HG02763 (cell line): ENCODE measurements at regions not wholly inside any gene's neighbourhood (a gene's known extent, or its start where the extent isn't known, plus 50 kb on each side); places are given as distances from the start of the nearest gene placed in this dataset.
"Not testable (repeated sequence)": the region's sequence is repeated elsewhere in the genome, so short reads cannot be mapped to it uniquely, and the experiment has no call there.

Experiments
- ATAC-seq: cut with Tn5 transposase; IDR thresholded peaks from one replicate; pipeline ENCODE4 v1.9.1; 2021; ENCODE audit warnings: mild to moderate bottlenecking, moderate library complexity; ENCODE audit not compliant: unreplicated experiment

DNA sequence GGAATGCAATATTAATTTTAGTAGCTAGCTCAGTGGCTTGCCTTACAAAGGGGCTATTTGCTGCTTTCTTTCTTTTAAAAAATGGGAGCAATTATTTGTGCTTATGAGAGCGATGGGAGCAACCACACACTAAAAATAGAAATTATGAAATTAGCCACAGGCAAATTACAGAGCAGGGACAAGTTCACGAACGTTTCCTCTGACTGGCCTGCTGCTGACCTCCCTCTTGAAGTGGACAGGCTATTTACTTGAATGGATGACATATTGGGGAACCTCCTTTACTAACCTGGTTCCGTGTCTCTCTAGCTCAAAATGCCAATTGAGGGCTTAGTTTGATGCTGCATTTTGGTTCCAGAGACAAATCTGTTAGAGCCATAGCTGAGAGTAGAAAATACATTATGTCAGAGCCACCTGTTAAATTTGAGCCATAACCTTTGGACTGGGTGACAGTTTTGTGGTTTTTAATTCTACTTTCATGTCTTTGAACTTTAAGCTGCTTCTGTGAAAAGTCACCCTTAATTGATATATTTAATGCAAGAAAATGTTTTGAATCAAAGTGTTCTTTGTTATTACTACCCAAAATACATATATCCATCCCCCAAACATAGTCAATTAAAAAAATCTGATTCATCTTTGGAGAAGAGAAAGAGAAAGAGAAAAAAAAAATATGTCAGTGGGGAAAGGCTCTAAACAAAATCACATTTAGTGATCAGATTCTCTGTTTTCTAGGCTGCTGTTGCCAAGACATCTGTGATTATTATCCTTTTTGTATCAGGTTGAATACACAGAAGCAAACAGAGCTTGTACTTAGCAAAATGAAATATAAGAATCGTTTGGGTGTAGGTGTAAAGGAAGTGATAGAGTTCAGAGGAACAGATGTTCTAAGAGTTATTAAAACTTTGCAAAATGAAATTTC is 351.9 kb downstream of the ADGRL2 start:
- peak; percentile 75 for ATAC-seq

DNA sequence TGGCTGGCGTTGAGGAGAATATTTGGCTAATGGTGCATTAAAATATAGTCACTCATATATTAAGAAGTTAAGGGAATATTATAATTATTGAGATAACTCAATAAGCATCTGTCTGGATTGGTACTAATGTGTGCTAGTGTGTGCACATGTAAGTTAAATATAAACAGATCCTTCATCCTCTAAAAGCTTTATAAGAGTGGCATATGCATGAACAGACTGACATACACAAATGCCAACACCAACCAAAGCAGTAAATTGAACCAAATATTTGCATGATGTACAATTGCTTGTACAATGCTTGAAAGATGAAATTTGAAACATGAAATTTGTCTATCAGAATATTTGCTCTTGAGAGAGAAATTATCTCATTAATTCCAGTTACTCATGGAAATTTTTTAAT is 344.9 kb downstream of the ADGRL2 start:
- ATAC-seq = no peak

DNA sequence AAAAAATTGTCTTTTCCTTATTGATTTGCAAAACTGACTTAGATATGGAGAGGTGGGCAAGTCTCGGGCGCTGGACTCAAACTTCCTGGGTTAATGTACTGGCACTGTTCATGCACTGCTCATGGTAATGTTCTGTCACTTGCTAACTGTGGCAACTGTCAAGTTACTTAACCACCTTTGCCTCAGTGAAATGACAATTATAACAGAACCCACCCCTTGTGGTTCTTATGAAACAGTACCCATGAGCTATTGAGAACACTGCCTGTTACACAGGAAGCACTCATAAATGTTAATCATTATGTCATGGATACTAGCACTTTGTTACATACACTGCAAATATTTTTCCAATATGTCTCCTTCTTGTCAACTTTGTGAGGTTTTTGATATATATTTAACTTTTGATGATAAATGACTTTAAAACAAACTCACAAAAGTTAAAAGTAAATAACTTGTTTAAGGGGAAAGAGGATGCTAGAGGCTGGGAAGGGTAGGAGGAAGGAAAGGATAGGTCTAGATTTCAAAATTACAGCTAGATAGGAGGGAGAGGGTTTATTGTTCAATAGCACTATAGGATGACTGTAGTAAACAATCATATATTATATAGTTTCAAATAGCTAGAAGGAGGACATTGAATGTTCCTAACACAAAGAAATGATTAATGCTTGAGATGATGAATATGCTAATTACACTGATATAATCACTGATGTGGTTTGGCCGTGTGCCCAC is 342.5 kb downstream of the ADGRL2 start:
- no peak for ATAC-seq

DNA sequence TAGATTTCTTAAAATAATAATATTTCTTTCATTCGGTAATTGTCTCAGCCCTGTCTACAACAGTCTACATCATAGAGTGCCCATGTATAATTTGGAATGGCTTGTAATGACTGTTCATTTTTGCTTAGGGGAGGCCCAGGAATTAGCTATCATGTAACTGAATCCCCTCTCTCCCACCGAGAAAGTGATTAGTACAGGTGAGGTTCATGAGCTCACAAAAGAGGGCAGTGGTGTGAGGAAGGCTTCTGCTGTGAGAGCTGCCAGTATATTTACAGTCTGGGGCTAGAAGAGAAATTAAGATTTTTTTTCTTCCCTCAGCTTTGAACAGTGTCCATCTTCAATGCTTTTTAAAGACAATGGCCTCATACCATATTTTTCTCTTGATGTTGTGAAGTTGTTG is 340.7 kb downstream of the ADGRL2 start:
- ATAC-seq = no peak

DNA sequence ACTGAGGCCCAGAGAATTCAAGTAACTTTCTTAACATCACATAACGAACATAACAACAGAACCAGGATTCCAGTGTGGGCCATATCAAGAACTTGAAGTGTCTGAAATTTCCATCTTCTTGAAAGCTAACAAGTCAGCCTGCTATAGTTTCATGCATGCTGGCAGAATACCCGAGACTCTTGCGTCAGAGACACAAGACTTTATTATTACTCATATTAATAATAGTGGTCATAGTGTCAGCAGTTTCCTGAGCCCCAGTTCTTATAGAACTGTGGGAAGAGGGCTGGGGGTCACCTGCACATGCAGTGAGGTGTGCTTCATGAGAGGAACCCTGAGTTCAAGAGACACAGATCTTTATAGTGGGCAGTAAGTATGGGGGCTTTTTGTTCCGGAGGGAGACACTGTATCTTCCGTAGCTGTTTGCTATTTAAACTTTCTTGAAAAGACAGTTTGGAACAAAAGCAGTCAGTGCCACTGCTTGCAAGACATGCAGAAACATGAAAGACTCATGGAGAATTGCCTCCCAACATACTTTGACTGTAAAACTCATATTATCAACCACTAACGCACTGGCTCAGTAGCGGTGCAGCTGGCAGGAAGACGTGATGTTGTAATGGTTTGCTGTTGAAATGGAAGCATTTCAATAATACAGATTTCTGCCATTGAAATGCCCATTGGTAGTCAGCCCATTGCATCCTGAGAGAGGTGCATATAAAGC is 339.2 kb downstream of the ADGRL2 start:
- no peak for ATAC-seq

DNA sequence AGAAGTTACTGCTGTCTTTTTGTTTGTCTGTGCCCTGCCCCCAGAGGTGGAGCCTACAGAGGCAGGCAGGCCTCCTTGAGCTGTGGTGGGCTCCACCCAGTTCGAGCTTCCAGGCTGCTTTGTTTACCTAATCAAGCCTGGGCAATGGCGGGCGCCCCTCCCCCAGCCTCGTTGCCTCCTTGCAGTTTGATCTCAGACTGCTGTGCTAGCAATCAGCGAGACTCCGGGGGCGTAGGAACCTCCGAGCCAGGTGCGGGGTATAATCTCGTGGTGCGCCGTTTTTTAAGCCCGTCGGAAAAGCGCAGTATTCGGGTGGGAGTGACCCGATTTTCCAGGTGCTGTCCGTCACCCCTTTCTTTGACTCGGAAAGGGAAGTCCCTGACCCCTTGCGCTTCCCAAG is 335.6 kb downstream of the ADGRL2 start:
- not testable (repeated sequence) for ATAC-seq

DNA sequence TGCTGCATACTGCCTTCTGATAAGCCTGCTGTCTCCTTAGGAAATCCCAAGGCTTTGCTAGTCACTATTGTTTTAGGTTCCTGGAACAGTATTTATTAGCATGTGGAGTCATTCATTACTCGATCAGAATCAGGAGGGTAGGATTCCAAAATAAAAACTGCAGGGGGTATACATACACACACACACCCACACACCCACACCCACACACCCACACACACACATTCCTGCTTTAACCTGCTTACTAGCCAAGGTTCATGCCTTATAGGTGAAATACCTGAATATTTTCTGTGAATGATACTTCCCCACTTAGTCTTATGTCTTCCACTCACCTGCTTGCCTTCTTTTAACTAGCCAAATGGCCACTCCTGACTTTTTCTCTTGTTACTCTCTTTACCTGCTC is 325.1 kb downstream of the ADGRL2 start:
- no peak for ATAC-seq

DNA sequence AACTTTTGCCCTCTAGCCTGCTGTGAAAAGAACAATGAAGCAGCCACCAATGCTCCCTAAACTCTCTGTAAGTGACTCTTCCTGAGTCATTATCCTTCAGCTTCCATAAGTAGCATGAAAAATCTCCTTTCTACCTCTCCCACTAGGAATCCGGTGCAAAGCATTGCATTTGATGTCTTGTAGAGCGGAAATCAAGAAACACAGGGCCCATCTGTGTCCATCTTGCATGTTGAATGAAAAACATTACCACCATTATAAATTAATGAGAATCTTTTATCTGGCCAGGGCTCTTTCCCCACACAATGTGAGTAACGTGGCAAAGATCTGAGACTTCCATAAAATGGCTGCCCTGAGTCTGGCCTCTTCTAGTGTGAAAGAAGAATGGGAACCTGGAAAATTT is 324.4 kb downstream of the ADGRL2 start:
- no peak for ATAC-seq

DNA sequence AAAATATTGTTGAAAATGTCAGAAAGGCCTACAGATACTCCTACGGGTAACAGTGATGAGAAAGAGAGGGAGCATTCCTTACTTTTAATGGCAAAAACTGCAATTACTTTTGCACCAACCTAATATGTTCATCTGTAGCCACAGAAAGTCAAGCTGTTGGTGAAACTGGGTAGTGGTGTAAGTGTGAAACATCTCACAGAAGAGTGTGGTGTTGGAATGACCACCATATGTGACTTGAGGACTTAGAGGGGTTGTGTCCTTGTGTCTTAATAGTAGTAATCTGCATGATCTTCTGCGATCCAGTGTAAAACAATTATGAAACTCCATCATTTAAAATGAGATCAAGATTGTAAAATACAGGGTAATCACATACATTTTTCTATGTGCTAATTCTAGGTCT is 320.7 kb downstream of the ADGRL2 start:
- no peak for ATAC-seq

DNA sequence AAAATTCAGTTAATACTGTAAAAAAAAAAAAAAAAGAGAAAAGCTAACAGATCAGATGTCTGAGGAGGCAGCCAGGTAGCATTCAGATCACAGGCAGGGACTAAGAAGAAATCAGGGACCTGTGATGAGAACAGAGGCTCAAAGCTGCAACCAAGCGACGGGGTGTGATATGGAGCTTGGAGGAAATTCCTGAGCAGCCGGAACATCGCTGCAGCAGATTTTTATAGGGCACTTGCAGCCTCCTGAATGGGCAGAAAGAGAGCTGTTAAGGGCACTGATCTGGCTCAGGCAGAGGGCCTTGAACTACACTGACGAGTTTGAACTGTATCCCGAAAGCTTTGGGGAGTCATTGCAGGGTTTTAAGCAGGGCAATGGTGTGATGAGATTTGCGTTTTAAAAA is 315.4 kb downstream of the ADGRL2 start:
- no peak for ATAC-seq

DNA sequence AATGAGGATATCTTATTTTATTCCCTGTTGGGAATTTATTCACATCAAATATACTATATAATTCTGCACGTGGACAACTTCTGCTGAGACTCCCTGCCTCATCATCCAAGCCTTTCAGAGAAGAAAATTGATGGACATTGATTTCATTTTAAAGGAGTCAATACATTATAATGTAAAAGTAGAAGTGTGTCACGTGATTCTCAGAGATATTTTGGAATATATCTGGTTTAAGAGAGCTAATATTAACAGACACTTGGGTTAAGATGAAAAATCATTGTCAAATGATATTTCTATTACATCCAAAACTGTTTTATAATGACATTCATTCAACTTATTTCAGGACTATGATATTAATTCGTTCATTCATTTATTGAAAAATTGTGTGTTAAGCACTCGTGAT is 314.2 kb downstream of the ADGRL2 start:
- ATAC-seq = no peak

DNA sequence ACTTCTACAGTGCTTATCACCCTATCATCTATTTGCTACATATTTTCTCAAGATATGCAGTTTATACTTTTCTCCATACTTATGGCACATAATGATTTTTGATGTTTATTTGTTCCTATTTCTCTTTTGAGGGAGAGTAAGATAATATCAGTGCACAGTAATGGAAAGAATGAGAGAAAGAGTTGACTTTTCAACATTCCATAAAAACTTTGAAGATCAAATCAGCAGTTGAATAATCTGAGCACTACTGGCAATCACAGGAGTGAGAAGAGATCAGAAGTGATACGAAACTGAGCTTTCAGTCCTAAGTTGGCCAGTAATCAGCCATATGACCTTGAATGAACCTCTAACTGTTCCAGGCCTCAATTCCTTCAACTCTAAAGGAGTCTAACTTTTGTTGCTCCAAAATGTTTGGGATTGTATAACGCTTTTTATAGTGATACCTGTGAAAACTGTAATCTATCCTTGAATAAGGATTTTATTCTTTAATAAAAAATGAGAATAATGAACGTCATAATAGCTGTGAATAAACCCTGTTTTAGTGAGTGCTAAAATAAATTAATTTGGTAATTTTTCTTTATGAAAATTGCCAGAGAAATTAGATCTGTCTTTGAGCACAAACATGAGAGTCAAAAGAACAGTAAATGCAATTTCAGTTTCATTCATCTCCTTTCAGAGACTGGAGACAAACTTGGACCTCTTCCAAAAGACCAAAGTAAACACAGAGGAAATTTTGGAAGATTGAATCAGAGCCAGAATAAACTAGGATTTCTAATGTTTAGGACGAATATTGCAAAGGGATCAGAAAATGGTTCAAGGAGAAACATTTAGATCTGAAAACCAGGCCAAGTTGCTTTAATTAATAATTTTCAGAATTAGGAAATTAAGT is 309.9 kb downstream of the ADGRL2 start:
- no peak for ATAC-seq

DNA sequence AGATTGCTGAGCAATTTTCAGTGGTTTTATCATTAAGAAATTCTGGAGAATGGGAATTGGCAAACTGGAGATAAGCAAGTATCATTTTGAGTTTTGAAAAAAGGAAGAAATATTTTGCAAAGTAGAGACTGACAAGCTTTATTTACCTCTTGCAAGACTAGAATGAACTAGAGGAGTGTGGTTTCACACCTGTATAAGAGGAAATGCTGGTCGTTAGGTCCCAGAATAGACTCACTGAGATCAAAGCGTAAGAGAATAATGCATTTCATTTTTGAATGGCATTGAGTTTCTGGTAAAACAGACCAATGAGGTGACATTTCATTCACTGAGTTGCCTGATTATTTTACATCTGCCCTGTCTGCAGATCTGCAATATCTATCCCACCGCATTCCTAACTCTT is 308.1 kb downstream of the ADGRL2 start:
- ATAC-seq = peak; percentile 80

DNA sequence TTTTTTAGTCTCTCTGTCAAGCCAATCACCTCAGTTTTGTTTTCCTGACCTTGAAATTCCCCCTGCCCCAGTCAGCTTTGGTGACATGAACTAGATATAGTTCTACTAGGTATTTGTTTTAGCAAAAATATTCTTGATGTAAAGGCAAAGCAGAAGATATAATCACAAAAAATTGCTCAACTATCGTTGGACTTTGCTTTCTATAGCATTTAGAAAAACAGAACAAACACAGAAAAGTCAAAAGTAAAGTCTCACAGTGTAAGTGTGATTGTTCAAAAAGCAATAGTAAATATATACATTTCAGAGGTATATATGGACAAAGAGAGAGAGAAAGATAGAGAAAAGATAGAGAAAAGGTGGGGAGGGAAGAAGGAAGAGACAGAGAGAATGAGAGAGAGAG is 305.9 kb downstream of the ADGRL2 start:
- ATAC-seq = no peak

DNA sequence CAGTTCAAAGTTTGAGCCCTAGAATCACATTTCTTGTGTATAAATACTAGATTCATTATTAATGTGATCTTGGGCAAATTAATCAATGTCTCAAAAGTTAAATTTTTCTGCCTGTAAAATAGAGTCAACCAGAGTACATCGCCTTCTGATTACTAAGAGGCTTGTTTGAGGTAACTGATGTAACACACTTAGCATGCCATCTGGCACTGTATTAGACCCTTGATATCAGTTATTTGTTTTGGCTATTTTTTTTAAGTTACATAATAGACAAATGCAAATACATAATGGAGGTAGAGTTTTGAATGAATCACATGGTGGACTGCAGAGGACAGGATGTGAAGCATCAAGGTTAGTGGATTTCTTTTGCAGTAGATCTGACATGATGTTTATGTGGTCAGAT is 298.4 kb downstream of the ADGRL2 start:
- ATAC-seq = no peak

DNA sequence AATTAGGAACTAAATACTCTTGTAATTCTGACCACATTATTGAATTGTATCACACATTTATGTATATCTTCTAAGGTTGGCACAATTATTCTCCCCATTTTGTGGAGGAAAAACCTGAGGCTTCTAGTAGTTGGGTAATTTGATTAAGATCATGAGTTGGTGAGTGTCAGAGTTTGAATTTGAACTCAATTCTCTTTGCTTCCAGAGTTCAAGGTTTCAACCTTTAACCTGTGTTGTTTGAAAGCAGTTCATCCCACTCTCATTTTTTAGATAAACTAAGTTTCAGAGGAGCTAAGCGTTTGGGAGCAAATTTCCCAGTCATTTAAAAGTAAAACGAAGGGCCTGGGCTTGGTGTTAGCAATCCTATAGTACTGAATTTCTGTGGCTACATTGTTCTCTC is 293.4 kb downstream of the ADGRL2 start:
- ATAC-seq = no peak

DNA sequence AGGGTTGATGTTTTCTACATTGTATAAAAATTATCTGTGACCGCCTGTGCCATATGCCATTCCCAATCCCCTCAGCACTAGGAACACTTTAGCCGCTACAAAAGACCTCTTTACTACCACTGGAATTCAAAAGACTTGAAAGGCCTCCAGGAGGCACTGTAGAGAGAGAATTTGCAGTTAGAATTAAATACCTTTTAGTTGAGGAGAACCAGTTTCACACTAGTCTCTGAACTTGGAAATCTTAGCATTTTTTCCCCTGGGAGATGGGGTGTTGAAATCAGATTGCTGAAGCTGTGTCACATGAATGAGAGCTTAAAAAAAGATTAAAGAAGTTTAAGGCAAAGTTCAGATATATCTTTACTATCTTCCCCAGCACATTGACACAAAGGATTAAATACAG is 291.0 kb downstream of the ADGRL2 start:
- no peak for ATAC-seq

DNA sequence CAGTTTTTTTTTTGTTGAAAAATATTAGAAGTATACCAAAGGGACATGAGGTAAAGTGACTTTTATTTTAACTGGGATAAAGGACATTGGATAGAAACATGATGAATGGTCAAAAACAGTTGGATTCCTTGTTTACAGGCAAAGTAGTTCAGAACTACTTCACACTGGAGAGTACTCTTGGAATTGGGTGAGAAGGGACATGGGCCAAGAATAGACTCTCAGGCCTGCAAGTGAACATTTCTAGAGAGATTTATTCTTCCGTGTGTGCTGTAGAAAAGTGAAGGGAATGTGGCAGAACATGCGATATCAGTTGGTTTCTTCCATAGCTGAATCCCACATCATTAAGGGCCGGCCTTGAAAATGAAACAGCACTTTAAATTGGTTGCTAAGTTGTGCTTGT is 290.5 kb downstream of the ADGRL2 start:
- ATAC-seq = no peak

DNA sequence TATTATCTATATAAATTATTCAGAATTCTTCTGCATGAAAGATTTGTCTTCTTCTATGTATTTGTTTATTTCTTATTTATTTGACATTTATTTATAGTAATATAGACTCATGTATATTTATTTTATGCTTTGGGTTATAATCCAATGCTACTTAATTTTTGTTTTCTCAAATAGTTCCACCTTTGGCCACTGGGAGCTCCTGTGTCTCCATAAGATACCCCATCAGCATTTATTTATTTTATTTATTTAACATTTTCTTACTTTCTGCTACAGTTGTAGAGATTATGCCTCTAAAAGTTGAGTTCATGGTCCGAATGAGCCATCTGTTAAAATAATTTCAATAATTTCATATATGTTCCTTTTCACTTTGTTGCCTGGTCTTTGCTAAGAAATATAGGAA is 289.4 kb downstream of the ADGRL2 start:
- ATAC-seq = no peak

DNA sequence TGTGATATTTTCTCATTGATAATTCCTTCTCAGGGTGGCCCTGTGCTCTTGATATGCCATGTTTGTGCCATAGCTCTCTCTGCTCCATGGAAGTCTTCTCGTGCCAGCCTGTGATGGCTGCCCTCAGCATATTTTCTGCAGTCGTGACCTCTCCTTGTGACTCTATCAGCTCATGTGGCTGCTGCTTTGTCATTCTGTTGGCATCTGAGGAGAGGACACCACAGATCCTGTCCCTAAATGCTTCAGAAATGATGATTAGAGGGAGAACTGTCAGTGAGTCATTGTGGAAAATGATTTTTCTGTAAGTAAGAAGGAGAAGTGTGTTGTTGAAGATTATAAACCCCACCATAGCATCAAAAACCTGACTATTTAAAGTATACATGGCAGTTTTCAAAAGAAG is 286.0 kb downstream of the ADGRL2 start:
- ATAC-seq = no peak

DNA sequence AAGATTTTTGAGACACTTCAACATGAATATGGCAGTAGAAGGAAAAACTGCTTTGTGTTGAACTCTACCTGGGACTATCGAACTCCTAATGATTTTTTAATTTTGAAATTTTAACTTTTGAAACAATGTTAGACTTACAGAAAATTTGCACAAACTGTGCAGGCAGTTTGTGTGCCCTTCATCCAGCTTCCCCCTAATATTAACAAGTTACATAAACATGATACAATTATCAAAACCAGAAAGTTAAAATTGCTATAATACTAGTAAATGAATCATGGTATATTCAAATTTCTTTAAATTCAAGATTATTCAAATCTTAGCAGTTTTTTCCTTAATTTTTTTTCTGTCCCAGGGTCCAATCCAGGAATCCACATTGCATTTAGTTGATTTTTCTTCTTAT is 278.9 kb downstream of the ADGRL2 start:
- no peak for ATAC-seq
